Neural cell (in vitro differentiated cells): ENCODE measurements at regions not wholly inside any gene's neighbourhood (a gene's known extent, or its start where the extent isn't known, plus 50 kb on each side); places are given as distances from the start of the nearest gene placed in this dataset.

Source experiments
- H2AFZ ChIP-seq: fragments of 200-600, 300-800 bp; sonication (generic), shearing (Covaris generic); 2 replicates; pipeline ENCODE4 v1.6.0; 2014; ENCODE audit warnings: low read depth, mild to moderate bottlenecking, antibody characterized with exemption, low read length, moderate library complexity
- H3F3A ChIP-seq: fragments of 200-600 bp; shearing (Covaris generic); 2 replicates; pipeline ENCODE4 v1.6.1; 2016; ENCODE audit warnings: mild to moderate bottlenecking, moderate library complexity, mixed read lengths, antibody characterized with exemption, low read length; ENCODE audit not compliant: insufficient read depth, poor library complexity, severe bottlenecking
- H3K27ac ChIP-seq: fragments of 200-600, 300-800 bp; sonication (generic), shearing (Covaris generic); 2 replicates; pipeline ENCODE4 v1.5.1; 2014; ENCODE audit warnings: mild to moderate bottlenecking, low read length, moderate library complexity
- H3K27me3 ChIP-seq: fragments of 300-800, 200-600 bp; sonication (generic), shearing (Covaris generic); 2 replicates; pipeline ENCODE4 v1.6.0; 2014; ENCODE audit warnings: mild to moderate bottlenecking, low read depth, low read length, moderate library complexity; ENCODE audit not compliant: insufficient read depth
- H3K36me3 ChIP-seq: fragments of 300-800, 200-600 bp; sonication (generic), shearing (Covaris generic); 2 replicates; pipeline ENCODE4 v1.5.1; 2014; ENCODE audit warnings: mild to moderate bottlenecking, antibody characterized with exemption, low read length, moderate library complexity; ENCODE audit not compliant: insufficient read depth
- H3K4me2 ChIP-seq: fragments of 300-800, 200-600 bp; sonication (generic), shearing (Covaris generic); 2 replicates; pipeline ENCODE4 v1.6.0; 2014; ENCODE audit warnings: mild to moderate bottlenecking, low read length
- H3K4me3 ChIP-seq: fragments of 300-800, 200-600 bp; sonication (generic), shearing (Covaris generic); 2 replicates; pipeline ENCODE4 v1.5.1; 2014; ENCODE audit warnings: mild to moderate bottlenecking, low read length, moderate library complexity
- H3K79me2 ChIP-seq: fragments of 200-600 bp; shearing (Covaris generic); replicated peaks from 2 replicates; pipeline ENCODE4 v1.6.0; 2014; ENCODE audit warnings: mild to moderate bottlenecking, low read length, moderate library complexity; ENCODE audit not compliant: insufficient read depth
- H3K9ac ChIP-seq: fragments of 300-800, 200-600 bp; sonication (generic), shearing (Covaris generic); 2 replicates; pipeline ENCODE4 v1.6.1; 2016; ENCODE audit warnings: mild to moderate bottlenecking, low read length, mixed read lengths
- H3K9me2 ChIP-seq: fragments of 200-600 bp; shearing (Covaris generic); 2 replicates; pipeline ENCODE4 v1.6.1; 2016; ENCODE audit warnings: mild to moderate bottlenecking, low read length, mixed read lengths; ENCODE audit not compliant: insufficient read depth
- H3K9me3 ChIP-seq: fragments of 200-600, 300-800 bp; sonication (generic), shearing (Covaris generic); 2 replicates; pipeline ENCODE4 v1.6.1; 2016; ENCODE audit warnings: mild to moderate bottlenecking, mixed run types, low read length, moderate library complexity, mixed read lengths
- H4K20me1 ChIP-seq: fragments of 200-600 bp; shearing (Covaris generic); 2 replicates; pipeline ENCODE4 v1.6.1; 2016; ENCODE audit warnings: mild to moderate bottlenecking, mixed run types; ENCODE audit not compliant: insufficient read depth
- EP300 ChIP-seq: fragments of 450-650 bp; conservative IDR thresholded peaks from 2 replicates; pipeline ENCODE4 v1.6.1; 2014; ENCODE audit warnings: antibody characterized with exemption, mild to moderate bottlenecking, moderate library complexity; ENCODE audit not compliant: poor library complexity, severe bottlenecking
- EZH2 ChIP-seq: fragments of 200-600, 300-800 bp; shearing (Covaris generic), sonication (generic); IDR thresholded peaks from 2 replicates; pipeline ENCODE4 v1.6.1; 2014; ENCODE audit warnings: antibody characterized with exemption, low read length, borderline replicate concordance, mild to moderate bottlenecking; ENCODE audit not compliant: insufficient read depth, poor library complexity, severe bottlenecking
- MXI1 ChIP-seq: fragments of 450-650 bp; conservative IDR thresholded peaks from 2 replicates; pipeline ENCODE4 v1.6.1; 2014; ENCODE audit warnings: antibody characterized with exemption, mild to moderate bottlenecking; ENCODE audit not compliant: poor library complexity, severe bottlenecking
- POLR2AphosphoS5 ChIP-seq: IDR thresholded peaks from 2 replicates; pipeline ENCODE4 v1.6.1; 2012
- RAD21 ChIP-seq: fragments of 450-650 bp; conservative IDR thresholded peaks from 2 replicates; pipeline ENCODE4 v1.6.1; 2014; ENCODE audit warnings: antibody characterized with exemption, mild to moderate bottlenecking, moderate library complexity
- SMC3 ChIP-seq: fragments of 450-650 bp; conservative IDR thresholded peaks from 2 replicates; pipeline ENCODE4 v1.6.1; 2014; ENCODE audit warnings: antibody characterized with exemption, mild to moderate bottlenecking, moderate library complexity; ENCODE audit not compliant: poor library complexity
- TAF1 ChIP-seq: IDR thresholded peaks from 2 replicates; pipeline ENCODE4 v1.6.1; 2012; ENCODE audit warnings: low read depth
- TF ChIP-seq, protein P1 (sequence below): fragments of 450-650 bp; IDR thresholded peaks from 2 replicates; pipeline ENCODE4 v1.5.1; 2014; ENCODE audit warnings: antibody characterized with exemption, mild to moderate bottlenecking, moderate library complexity; ENCODE audit not compliant: poor library complexity, severe bottlenecking
- TF ChIP-seq, protein P2 (sequence below): IDR thresholded peaks from 2 replicates; pipeline ENCODE4 v1.6.1; 2012; ENCODE audit warnings: borderline replicate concordance

- H3K9me2 ChIP-seq, result no peaks in the 10 kb centered on the region
- no peak overlapping the region for H3K9ac ChIP-seq
- no peak overlapping the region for H3K4me2 ChIP-seq
- H3K4me3 ChIP-seq, result no peak overlapping the region
- H4K20me1 ChIP-seq, result no peaks in the 10 kb centered on the region
- TF ChIP-seq, protein P1, sequence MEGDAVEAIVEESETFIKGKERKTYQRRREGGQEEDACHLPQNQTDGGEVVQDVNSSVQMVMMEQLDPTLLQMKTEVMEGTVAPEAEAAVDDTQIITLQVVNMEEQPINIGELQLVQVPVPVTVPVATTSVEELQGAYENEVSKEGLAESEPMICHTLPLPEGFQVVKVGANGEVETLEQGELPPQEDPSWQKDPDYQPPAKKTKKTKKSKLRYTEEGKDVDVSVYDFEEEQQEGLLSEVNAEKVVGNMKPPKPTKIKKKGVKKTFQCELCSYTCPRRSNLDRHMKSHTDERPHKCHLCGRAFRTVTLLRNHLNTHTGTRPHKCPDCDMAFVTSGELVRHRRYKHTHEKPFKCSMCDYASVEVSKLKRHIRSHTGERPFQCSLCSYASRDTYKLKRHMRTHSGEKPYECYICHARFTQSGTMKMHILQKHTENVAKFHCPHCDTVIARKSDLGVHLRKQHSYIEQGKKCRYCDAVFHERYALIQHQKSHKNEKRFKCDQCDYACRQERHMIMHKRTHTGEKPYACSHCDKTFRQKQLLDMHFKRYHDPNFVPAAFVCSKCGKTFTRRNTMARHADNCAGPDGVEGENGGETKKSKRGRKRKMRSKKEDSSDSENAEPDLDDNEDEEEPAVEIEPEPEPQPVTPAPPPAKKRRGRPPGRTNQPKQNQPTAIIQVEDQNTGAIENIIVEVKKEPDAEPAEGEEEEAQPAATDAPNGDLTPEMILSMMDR, result no peak
- no peak for TF ChIP-seq SMC3
- no peak for TF ChIP-seq POLR2AphosphoS5
- TF ChIP-seq EP300, result no peak
- no peak for TF ChIP-seq TAF1
- TF ChIP-seq RAD21, result no peak
- TF ChIP-seq EZH2, result no peak
- no peak for TF ChIP-seq MXI1
- TF ChIP-seq, protein P2, sequence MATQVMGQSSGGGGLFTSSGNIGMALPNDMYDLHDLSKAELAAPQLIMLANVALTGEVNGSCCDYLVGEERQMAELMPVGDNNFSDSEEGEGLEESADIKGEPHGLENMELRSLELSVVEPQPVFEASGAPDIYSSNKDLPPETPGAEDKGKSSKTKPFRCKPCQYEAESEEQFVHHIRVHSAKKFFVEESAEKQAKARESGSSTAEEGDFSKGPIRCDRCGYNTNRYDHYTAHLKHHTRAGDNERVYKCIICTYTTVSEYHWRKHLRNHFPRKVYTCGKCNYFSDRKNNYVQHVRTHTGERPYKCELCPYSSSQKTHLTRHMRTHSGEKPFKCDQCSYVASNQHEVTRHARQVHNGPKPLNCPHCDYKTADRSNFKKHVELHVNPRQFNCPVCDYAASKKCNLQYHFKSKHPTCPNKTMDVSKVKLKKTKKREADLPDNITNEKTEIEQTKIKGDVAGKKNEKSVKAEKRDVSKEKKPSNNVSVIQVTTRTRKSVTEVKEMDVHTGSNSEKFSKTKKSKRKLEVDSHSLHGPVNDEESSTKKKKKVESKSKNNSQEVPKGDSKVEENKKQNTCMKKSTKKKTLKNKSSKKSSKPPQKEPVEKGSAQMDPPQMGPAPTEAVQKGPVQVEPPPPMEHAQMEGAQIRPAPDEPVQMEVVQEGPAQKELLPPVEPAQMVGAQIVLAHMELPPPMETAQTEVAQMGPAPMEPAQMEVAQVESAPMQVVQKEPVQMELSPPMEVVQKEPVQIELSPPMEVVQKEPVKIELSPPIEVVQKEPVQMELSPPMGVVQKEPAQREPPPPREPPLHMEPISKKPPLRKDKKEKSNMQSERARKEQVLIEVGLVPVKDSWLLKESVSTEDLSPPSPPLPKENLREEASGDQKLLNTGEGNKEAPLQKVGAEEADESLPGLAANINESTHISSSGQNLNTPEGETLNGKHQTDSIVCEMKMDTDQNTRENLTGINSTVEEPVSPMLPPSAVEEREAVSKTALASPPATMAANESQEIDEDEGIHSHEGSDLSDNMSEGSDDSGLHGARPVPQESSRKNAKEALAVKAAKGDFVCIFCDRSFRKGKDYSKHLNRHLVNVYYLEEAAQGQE, result no peak
- H2AFZ ChIP-seq, result no peak overlapping the region
- no peak overlapping the region for H3K27ac ChIP-seq
- no peaks in the 10 kb centered on the region for H3K36me3 ChIP-seq
- no peaks in the 10 kb centered on the region for H3F3A ChIP-seq
- no peaks in the 10 kb centered on the region for H3K79me2 ChIP-seq
- no peaks in the 10 kb centered on the region for H3K9me3 ChIP-seq
- H3K27me3 ChIP-seq, result no peaks in the 10 kb centered on the region
These were observed 212.9 kb downstream of the PAX1 start for GRCh38 chr20:21918398-21918797.

DNA sequence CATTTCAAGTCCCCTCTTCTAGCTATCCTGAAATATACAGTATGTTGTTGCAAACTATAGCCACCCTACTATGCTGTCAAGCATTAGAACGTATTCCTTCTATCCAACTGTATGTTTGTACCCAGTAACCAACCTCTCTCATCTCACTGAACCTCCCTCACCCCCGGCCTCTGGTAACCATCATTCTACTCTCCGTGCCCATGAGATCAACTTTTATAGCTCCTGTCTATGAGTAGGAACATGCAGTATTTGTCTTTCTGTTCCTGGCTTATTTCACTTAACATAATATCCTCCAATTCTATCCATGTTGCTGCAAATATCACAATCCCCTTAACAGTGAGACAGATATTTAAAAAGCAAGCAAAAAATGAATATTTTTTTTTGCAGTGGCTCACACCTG lies 196.9 kb downstream of the PAX1 start:
- Histone ChIP-seq H3F3A (no peaks in the 10 kb centered on the region), H3K36me3 (no peaks in the 10 kb centered on the region), H3K9ac (no peak overlapping the region), H4K20me1 (no peaks in the 10 kb centered on the region), H3K79me2 (no peaks in the 10 kb centered on the region), H3K4me2 (no peak overlapping the region), H2AFZ (no peak overlapping the region), H3K27ac (no peak overlapping the region), H3K9me3 (no peaks in the 10 kb centered on the region), H3K27me3 (no peaks in the 10 kb centered on the region), H3K4me3 (no peak overlapping the region), H3K9me2 (no peaks in the 10 kb centered on the region)
- TF ChIP-seq RAD21 (no peak), POLR2AphosphoS5 (no peak), EP300 (no peak), TAF1 (no peak), EZH2 (no peak), MXI1 (no peak), SMC3 (no peak)
- TF ChIP-seq, protein P1, result no peak
- TF ChIP-seq, protein P2, result no peak
